Smooth muscle cell (in vitro differentiated cells): ENCODE measurements at regions not wholly inside any gene's neighbourhood (a gene's known extent, or its start where the extent isn't known, plus 50 kb on each side); places are given as distances from the start of the nearest gene placed in this dataset.

Experiments
- DNase-seq: peaks from one replicate; lab custom pipeline; 2025; ENCODE audit not compliant: unreplicated experiment; lab: John Stamatoyannopoulos, UW
- H2AFZ ChIP-seq: fragments of 200-600 bp; sonication (generic); 2 replicates; pipeline ENCODE4 v1.6.0; 2016; ENCODE audit warnings: antibody characterized with exemption, low read depth, mild to moderate bottlenecking
- H3F3A ChIP-seq: fragments of 200-600 bp; sonication (generic); 2 replicates; pipeline ENCODE4 v1.6.0; 2017; ENCODE audit warnings: antibody characterized with exemption, low read depth
- H3K27ac ChIP-seq: fragments of 200-600 bp; sonication (generic); 2 replicates; pipeline ENCODE4 v1.5.1; 2016; ENCODE audit warnings: low read depth, mild to moderate bottlenecking
- H3K27me3 ChIP-seq: fragments of 200-600 bp; sonication (generic); 2 replicates; pipeline ENCODE4 v1.6.1; 2016; ENCODE audit warnings: low read depth, mild to moderate bottlenecking
- H3K36me3 ChIP-seq: fragments of 200-600 bp; sonication (generic); 2 replicates; pipeline ENCODE4 v1.5.1; 2016; ENCODE audit warnings: low read depth
- H3K4me1 ChIP-seq: fragments of 200-600 bp; sonication (generic); 2 replicates; pipeline ENCODE4 v1.5.1; 2016; ENCODE audit warnings: low read depth
- H3K4me2 ChIP-seq: fragments of 200-600 bp; sonication (generic); 2 replicates; pipeline ENCODE4 v1.6.0; 2016; ENCODE audit warnings: mild to moderate bottlenecking
- H3K4me3 ChIP-seq: fragments of 200-600 bp; sonication (generic); 2 replicates; pipeline ENCODE4 v1.5.1; 2016; ENCODE audit warnings: mild to moderate bottlenecking
- H3K79me2 ChIP-seq: fragments of 200-600 bp; sonication (generic); 2 replicates; pipeline ENCODE4 v1.6.0; 2016; ENCODE audit warnings: low read depth, mild to moderate bottlenecking
- H3K9ac ChIP-seq: fragments of 200-600 bp; sonication (generic); 2 replicates; pipeline ENCODE4 v1.6.0; 2016; ENCODE audit warnings: low read depth
- H3K9me3 ChIP-seq: fragments of 200-600 bp; sonication (generic); replicated peaks from 2 replicates; pipeline ENCODE4 v1.5.1; 2016; ENCODE audit warnings: low read depth
- H4K20me1 ChIP-seq: fragments of 200-600 bp; sonication (generic); 2 replicates; pipeline ENCODE4 v1.6.0; 2016; ENCODE audit warnings: low read depth
- CTCF ChIP-seq: fragments of 200-600 bp; sonication (generic); IDR thresholded peaks from 2 replicates; pipeline ENCODE4 v1.5.1; 2017; ENCODE audit warnings: borderline replicate concordance, mild to moderate bottlenecking, antibody characterized with exemption; ENCODE audit not compliant: insufficient read depth, poor library complexity, severe bottlenecking
- WGBS: methylation state at CpG from one replicate; pipeline ENCODE4 v1.1.7; 2016; ENCODE audit warnings: low lambda C conversion rate; 5-methylcytosine and 5-hydroxymethylcytosine counted together

DNA sequence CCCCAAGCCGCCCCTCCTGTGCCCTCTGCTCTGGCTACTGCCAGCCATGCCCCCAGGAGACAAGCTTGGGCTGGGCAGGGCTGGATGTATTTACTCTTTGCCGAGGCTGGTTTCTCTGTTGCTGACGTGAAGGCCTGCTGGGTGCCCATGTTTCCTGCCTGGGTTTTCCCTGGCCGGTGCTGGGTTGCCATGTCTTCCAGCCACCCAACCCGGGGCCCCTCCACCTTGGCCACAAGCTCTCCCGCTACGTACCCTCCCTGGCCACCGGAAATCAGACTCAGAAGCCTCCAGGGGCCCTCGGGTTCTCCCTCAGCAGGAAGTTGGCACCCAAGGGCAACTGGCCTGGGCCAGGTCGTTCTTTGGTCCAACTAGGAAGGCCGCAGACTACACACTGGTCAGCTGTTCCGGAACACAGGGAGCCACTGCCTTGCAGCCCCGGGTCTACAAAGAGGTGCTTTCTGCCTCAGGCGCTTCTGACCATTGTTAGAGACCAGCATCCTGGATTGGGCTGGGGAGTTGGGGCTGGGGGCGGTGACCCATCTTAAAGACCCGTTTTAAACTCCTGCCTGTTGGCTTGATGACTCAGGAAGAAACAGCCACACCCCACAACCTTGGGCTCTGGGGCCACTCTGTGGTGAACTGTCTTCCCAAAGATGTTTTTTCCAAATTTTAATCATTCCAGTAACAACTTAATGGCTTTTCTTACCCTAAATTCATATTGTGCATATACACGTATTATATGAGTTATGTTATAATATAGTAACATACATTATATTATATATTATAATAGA, 71.2 kb upstream of the RUNX3 start:
- TF ChIP-seq CTCF, result no peak
- H3K4me1 ChIP-seq, result peaks cover 4% of the 10 kb centered on the region
- WGBS, result 86% methylated on average over 17 of the region's 17 CpGs
- no peak overlapping the region for H3K4me2 ChIP-seq
- H3K79me2 ChIP-seq, result no peaks in the 10 kb centered on the region
- no peaks in the 10 kb centered on the region for H4K20me1 ChIP-seq
- DNase-seq, result no peak
- no peak overlapping the region for H3K27ac ChIP-seq
- no peaks in the 10 kb centered on the region for H3F3A ChIP-seq
- H3K36me3 ChIP-seq, result no peaks in the 10 kb centered on the region
- no peak overlapping the region for H2AFZ ChIP-seq
- H3K27me3 ChIP-seq, result no peaks in the 10 kb centered on the region
- H3K4me3 ChIP-seq, result no peak overlapping the region
- H3K9ac ChIP-seq, result no peak overlapping the region
- H3K9me3 ChIP-seq, result no peaks in the 10 kb centered on the region

DNA sequence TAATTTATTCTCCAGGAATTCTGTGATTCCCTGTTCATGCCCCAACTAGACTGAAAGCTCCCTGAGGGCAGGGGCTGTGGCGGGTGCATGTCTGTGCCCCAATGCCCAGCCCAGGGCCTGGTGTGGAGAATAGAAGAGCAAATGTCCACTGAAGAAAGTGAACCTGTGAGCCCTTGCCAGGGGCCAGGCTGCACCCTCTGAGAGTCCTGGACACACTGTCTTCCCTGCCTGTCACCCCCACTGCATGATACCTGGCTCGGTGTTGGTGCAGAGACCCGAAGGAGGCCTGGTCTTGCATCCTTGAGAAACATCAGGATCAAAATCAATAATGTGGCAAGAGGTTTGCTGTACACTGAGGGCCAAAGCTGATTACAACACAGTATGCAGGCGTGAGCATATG, 69.8 kb upstream of the RUNX3 start:
- no peaks in the 10 kb centered on the region for H3K4me1 ChIP-seq

DNA sequence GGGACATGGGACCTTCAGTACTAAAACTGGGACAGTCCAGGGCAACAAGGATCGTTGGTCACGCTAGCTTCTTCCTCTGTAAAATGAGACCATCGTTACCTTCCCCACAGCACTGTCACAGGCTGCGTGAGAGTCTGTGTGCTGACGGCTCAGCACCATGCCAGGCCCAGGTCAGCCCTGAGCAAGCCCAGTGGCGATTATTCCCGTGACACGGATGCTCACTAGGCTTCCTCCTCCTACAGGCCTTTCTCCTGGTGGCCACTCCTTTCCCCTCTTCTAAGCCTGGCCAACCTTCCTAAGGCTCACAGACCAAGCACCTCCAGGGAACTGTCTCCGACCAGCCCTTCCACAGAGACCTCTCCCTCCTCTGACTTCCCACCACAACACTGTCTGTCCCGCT, 69.3 kb upstream of the RUNX3 start:
- H3K27me3 ChIP-seq, result no peaks in the 10 kb centered on the region
- no peak overlapping the region for H3K9ac ChIP-seq
- H3K9me3 ChIP-seq, result no peaks in the 10 kb centered on the region
- H4K20me1 ChIP-seq, result no peaks in the 10 kb centered on the region
- H3F3A ChIP-seq, result no peaks in the 10 kb centered on the region
- WGBS, result 86% methylated on average over 10 of the region's 10 CpGs
- no peak overlapping the region for H2AFZ ChIP-seq
- no peaks in the 10 kb centered on the region for H3K4me1 ChIP-seq
- H3K27ac ChIP-seq, result no peak overlapping the region
- no peaks in the 10 kb centered on the region for H3K79me2 ChIP-seq
- no peak for TF ChIP-seq CTCF
- H3K4me3 ChIP-seq, result no peak overlapping the region
- H3K36me3 ChIP-seq, result no peaks in the 10 kb centered on the region
- no peak for DNase-seq
- H3K4me2 ChIP-seq, result no peak overlapping the region

More for the DNA sequence above, 69.8 kb upstream of the RUNX3 start:
- H3K9ac ChIP-seq, result no peak overlapping the region
- H3K9me3 ChIP-seq, result no peaks in the 10 kb centered on the region
- no peak overlapping the region for H2AFZ ChIP-seq
- WGBS, result 94% methylated on average over 4 of the region's 4 CpGs
- H3K27ac ChIP-seq, result no peak overlapping the region
- no peak overlapping the region for H3K4me3 ChIP-seq
- no peaks in the 10 kb centered on the region for H3K27me3 ChIP-seq
- no peaks in the 10 kb centered on the region for H3K36me3 ChIP-seq
- no peak overlapping the region for H3K4me2 ChIP-seq
- DNase-seq, result no peak
- TF ChIP-seq CTCF, result no peak
- no peaks in the 10 kb centered on the region for H3K79me2 ChIP-seq
- H3F3A ChIP-seq, result no peaks in the 10 kb centered on the region
- H4K20me1 ChIP-seq, result no peaks in the 10 kb centered on the region
